GM23248 (cell line): ENCODE measurements at regions not wholly inside any gene's neighbourhood (a gene's known extent, or its start where the extent isn't known, plus 50 kb on each side); places are given as distances from the start of the nearest gene placed in this dataset.

Source experiments
- DNase-seq: peaks from one replicate; pipeline ENCODE4 v3.0.0-alpha.2; 2015
- H2AFZ ChIP-seq: fragments of 200-600 bp; sonication (generic); 2 replicates; pipeline ENCODE4 v1.6.1; 2016; ENCODE audit warnings: antibody characterized with exemption
- H3F3A ChIP-seq: fragments of 200-600 bp; sonication (generic); 2 replicates; pipeline ENCODE4 v1.6.1; 2016; ENCODE audit warnings: mild to moderate bottlenecking, antibody characterized with exemption, mixed run types; ENCODE audit not compliant: insufficient read depth
- H3K27ac ChIP-seq: fragments of 200-600 bp; sonication (generic); 2 replicates; pipeline ENCODE4 v1.5.1; 2016; ENCODE audit warnings: mild to moderate bottlenecking
- H3K27me3 ChIP-seq: fragments of 200-600 bp; sonication (generic); replicated peaks from 2 replicates; pipeline ENCODE4 v1.6.1; 2016; ENCODE audit warnings: mild to moderate bottlenecking; ENCODE audit not compliant: insufficient read depth
- H3K36me3 ChIP-seq: fragments of 200-600 bp; sonication (generic); 2 replicates; pipeline ENCODE4 v1.6.1; 2016; ENCODE audit warnings: low read depth, mild to moderate bottlenecking
- H3K4me1 ChIP-seq: fragments of 200-600 bp; sonication (generic); 2 replicates; pipeline ENCODE4 v1.6.1; 2016; ENCODE audit warnings: mild to moderate bottlenecking; ENCODE audit not compliant: insufficient read depth
- H3K4me2 ChIP-seq: fragments of 200-600 bp; sonication (generic); one replicate; pipeline ENCODE4 v1.6.1; 2016; ENCODE audit warnings: mild to moderate bottlenecking; ENCODE audit not compliant: unreplicated experiment
- H3K4me3 ChIP-seq: fragments of 200-600 bp; sonication (generic); 2 replicates; pipeline ENCODE4 v1.5.1; 2016; ENCODE audit warnings: mild to moderate bottlenecking
- H3K79me2 ChIP-seq: fragments of 200-600 bp; sonication (generic); 2 replicates; pipeline ENCODE4 v1.6.1; 2016; ENCODE audit warnings: mild to moderate bottlenecking; ENCODE audit not compliant: insufficient read depth
- H3K9ac ChIP-seq: fragments of 200-600 bp; sonication (generic); 2 replicates; pipeline ENCODE4 v1.6.1; 2016; ENCODE audit warnings: mild to moderate bottlenecking
- H3K9me2 ChIP-seq: fragments of 200-600 bp; sonication (generic); 2 replicates; pipeline ENCODE4 v1.6.1; 2016; ENCODE audit warnings: mixed run types, mild to moderate bottlenecking, moderate library complexity; ENCODE audit not compliant: insufficient read depth
- H3K9me3 ChIP-seq: fragments of 200-600 bp; sonication (generic); one replicate; pipeline ENCODE4 v1.6.1; 2017; ENCODE audit warnings: low read depth
- H4K20me1 ChIP-seq: fragments of 200-600 bp; sonication (generic); 2 replicates; pipeline ENCODE4 v1.6.0; 2016; ENCODE audit not compliant: insufficient read depth
- EZH2 ChIP-seq: fragments of 200-600 bp; sonication (generic); IDR thresholded peaks from 2 replicates; pipeline ENCODE4 v1.6.1; 2018; ENCODE audit warnings: antibody characterized with exemption, mild to moderate bottlenecking; ENCODE audit not compliant: insufficient read depth, poor library complexity, severe bottlenecking
- EZH2phosphoT487 ChIP-seq: fragments of 200-600 bp; sonication (generic); IDR thresholded peaks from 2 replicates; pipeline ENCODE4 v1.6.1; 2018; ENCODE audit warnings: antibody characterized with exemption, moderate library complexity, mild to moderate bottlenecking, low read depth; ENCODE audit not compliant: insufficient read depth
- WGBS, 2 experiments: methylation state at CpG; one replicate each; pipeline ENCODE4 v1.1.6; 2015 to 2017; ENCODE audit warnings: low lambda C conversion rate in 2 of 2, low coverage in 1 of 2; ENCODE audit errors: missing lambda C conversion rate in 2 of 2; 5-methylcytosine and 5-hydroxymethylcytosine counted together
- in situ Hi-C: fragments of 300-500 bp; cut with MboI; formaldehyde crosslinking; loops from 2 replicates; pipeline ENCODE4 v1.15.0; 2020

- no peaks in the 10 kb centered on the region for H4K20me1 ChIP-seq
- no peak overlapping the region for H3K4me2 ChIP-seq
- 82 to 86% methylated on average over 2 of the region's 2 CpGs for WGBS, 2 experiments
- no peaks in the 10 kb centered on the region for H3K27me3 ChIP-seq
- peaks cover 11% of the 10 kb centered on the region; the same call in 1 of the 2 replicates for H3F3A ChIP-seq
- H3K9me2 ChIP-seq = no peaks in the 10 kb centered on the region
- H3K79me2 ChIP-seq = no peaks in the 10 kb centered on the region
- in situ Hi-C loops = no loop called here
- no peak for DNase-seq
- H3K4me1 ChIP-seq = peaks cover under 1% of the 10 kb centered on the region; the same call in 1 of the 2 replicates
- H3K27ac ChIP-seq = no peak overlapping the region
- no peak overlapping the region for H2AFZ ChIP-seq
- H3K9me3 ChIP-seq = no peaks in the 10 kb centered on the region
- no peaks in the 10 kb centered on the region for H3K36me3 ChIP-seq
- H3K9ac ChIP-seq = no peak overlapping the region
- TF ChIP-seq EZH2phosphoT487 = no peak
- no peak for TF ChIP-seq EZH2
- H3K4me3 ChIP-seq = no peak overlapping the region
Measured at GRCh38 chr10:92751827-92752226, 62.1 kb downstream of the HHEX start.

GRCh38 chr10:92753865-92754264 lies 64.1 kb downstream of the HHEX start:
- H3K27ac ChIP-seq = no peak overlapping the region
- H3K4me1 ChIP-seq = peaks cover 8% of the 10 kb centered on the region; the same call in 1 of the 2 replicates
- no peak overlapping the region for H3K4me3 ChIP-seq
- H3K4me2 ChIP-seq = no peak overlapping the region
- H3K9me3 ChIP-seq = no peaks in the 10 kb centered on the region
- no peaks in the 10 kb centered on the region for H3K27me3 ChIP-seq
- DNase-seq = no peak
- peaks cover 11% of the 10 kb centered on the region; the same call in 1 of the 2 replicates for H3F3A ChIP-seq
- H2AFZ ChIP-seq = no peak overlapping the region
- H3K36me3 ChIP-seq = no peaks in the 10 kb centered on the region
- no peaks in the 10 kb centered on the region for H3K79me2 ChIP-seq
- no peaks in the 10 kb centered on the region for H4K20me1 ChIP-seq
- in situ Hi-C loops = no loop called here
- H3K9me2 ChIP-seq = no peaks in the 10 kb centered on the region
- no peak overlapping the region for H3K9ac ChIP-seq
- TF ChIP-seq EZH2 = no peak
- TF ChIP-seq EZH2phosphoT487 = no peak

- Histone ChIP-seq H3K27me3 (no peaks in the 10 kb centered on the region), H3K79me2 (no peaks in the 10 kb centered on the region), H3K9me2 (no peaks in the 10 kb centered on the region), H3K36me3 (no peaks in the 10 kb centered on the region), H3K4me3 (no peak overlapping the region), H3K9ac (no peak overlapping the region), H2AFZ (no peak overlapping the region), H3K4me2 (no peak overlapping the region), H3F3A (peaks cover 8% of the 10 kb centered on the region; the same call in 1 of the 2 replicates), H3K27ac (no peak overlapping the region), H3K9me3 (no peaks in the 10 kb centered on the region), H4K20me1 (no peaks in the 10 kb centered on the region), H3K4me1 (peaks cover 14% of the 10 kb centered on the region; the same call in 1 of the 2 replicates)
- DNase-seq = no peak
- TF ChIP-seq EZH2 (no peak), EZH2phosphoT487 (no peak)
- WGBS, 2 experiments = 66% methylated on average over 2 of the region's 2 CpGs
- in situ Hi-C loops = no loop called here
Measured at GRCh38 chr10:92755725-92756124, 66.0 kb downstream of the HHEX start.

DNA sequence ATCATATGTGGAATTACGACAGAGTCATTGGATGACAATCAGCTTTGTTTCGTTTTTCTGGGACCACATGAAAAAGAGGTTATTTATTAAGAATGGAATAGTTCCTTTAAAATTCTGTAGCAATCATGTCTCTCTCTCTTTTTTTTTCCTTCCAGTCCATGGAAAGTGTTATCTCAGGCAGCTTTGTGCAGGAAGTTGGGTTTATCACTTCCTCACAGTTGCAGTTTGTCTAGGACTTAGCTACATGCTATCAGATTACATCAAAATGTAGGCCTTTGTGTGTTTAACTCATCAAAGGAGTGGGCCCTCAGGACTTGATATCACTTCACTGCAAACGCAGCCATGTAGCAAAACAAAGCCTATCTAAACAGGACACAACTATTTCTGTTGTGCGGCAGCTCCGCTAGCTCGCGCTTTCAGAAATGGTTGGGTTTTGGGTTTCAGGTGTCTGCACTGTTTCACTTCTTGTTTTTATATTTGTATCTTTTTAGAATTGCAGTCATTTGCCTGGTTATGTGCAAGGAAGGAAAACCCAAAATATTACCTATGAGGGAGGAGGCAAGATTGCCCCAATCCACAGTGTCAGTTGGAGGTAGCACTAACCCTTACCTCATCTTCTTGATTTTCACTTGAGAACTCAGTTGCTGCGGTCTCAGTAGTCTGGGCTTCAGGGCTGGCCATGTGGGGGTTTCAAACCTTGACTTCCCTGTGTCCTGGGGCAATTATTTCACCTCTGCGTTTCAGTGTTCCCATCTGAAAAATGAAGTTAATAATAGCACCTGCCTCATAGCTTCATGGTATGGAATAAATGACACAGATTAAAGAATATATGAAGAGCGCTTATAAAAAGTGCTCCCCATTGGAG lies 66.7 kb downstream of the HHEX start:
- Histone ChIP-seq H3K79me2 (no peaks in the 10 kb centered on the region), H4K20me1 (no peaks in the 10 kb centered on the region), H3K4me1 (peaks cover 20% of the 10 kb centered on the region; the same call in 1 of the 2 replicates), H3F3A (peaks cover under 1% of the 10 kb centered on the region; the same call in 1 of the 2 replicates), H3K27ac (no peak overlapping the region), H3K9me2 (no peaks in the 10 kb centered on the region), H3K4me2 (no peak overlapping the region), H3K9ac (no peak overlapping the region), H3K9me3 (no peaks in the 10 kb centered on the region), H3K36me3 (no peaks in the 10 kb centered on the region), H3K27me3 (no peaks in the 10 kb centered on the region), H2AFZ (peak overlapping the region; percentile 49), H3K4me3 (no peak overlapping the region)
- TF ChIP-seq EZH2phosphoT487 = no peak
- TF ChIP-seq EZH2 = no peak
- no peak for DNase-seq
- WGBS, 2 experiments = 84% methylated on average over 10 of the region's 10 CpGs
- in situ Hi-C loops = no loop called here
